ENCODE measurements at regions not wholly inside any gene's neighbourhood (a gene's known extent, or its start where the extent isn't known, plus 50 kb on each side); places are given as distances from the start of the nearest gene placed in this dataset.

DNA sequence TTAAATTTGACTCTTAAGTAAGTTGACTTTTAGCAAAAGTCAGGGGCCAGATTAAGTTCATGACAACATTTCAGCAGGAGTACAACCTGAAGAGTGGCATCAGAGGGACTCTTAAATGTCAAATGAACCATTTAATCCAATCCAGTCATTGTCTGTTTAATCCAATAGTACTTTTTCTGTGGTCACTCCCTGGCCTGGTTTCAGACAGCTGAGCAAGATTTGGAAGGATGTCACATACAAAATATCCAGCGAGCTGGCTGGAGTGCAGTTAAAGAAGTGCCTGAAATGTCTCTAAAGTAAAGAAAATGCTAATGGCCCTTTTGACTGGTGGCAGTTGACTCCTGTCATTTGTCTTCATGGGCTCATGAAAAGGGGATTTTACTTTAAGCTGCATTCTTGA is 1082.1 kb downstream of the AACS start:
- no peak for DNase-seq

DNA sequence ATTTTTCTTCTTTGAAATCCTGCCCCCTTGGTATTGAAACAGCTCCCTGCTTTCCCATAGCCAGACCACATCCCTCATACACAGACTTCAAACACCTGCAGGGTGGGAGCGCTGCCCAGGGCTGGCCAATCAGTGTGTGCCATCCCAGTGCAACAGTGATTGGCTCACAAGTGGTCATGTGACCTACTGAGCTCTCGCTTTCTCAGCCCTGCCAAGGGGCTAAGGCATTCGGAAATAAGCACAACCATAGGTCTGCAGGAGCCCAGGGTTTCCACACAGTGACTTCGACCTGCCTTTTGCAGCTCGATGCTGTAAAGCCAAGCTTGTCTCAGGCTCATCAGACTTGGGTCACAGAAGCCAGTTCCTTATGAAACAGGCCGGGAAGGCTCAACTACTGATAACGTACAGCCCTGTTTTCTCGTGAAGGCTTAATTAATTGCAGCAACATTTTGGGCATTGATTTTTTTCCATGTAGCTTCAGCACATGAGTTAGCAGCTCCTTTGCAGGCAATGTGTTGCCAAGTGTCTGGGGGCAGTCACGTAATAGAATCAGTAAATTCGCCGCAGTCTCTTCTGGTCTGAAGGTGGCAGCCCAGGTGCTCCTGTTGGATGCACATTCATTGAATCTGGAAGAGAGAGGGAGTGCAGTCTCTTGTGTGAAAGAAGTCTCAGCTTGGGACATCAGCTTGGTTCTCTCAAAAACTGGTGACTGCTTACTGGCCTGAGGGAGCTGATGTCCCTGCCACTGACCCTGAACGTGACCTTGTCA is 1091.8 kb downstream of the AACS start:
- DNase-seq: no peak

DNA sequence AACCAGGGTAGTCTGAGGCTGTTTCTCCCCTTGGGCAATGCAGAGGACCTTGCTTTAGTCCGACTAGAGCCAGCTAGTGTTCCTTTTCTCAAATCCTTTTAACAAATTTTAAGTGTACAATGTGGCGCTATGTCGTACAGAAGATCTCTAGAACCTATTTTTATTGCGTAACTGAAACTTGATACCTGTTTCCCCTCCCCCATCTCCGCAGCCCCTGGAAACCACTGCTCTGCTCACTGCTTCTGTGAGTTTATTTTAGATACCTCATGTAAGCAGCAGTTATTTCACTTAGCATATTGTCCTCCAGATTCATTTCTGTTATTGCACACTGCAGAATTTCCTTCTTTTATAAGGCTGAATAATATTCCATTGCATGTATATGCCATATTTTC is 1092.3 kb downstream of the AACS start:
- no peak for DNase-seq

DNA sequence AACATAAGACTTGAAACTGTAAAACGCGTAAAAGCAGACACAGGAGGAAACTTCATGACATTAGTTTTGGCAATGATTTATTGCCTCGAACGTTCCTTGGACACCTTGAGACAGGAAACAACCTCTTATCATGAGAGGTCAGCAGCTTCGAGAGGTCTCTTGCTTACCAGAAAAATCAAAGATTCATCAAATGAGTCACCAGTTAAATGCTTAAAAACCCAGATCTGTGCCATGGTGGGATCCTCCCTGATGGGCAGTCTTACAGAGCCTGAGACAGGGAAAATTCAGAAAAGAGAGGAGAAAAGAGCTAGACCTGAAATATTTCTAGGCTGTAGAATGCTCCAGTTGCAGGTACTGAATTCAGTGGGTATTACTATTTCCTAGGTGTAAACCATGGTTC is 1093.9 kb downstream of the AACS start:
- DNase-seq: no peak

DNA sequence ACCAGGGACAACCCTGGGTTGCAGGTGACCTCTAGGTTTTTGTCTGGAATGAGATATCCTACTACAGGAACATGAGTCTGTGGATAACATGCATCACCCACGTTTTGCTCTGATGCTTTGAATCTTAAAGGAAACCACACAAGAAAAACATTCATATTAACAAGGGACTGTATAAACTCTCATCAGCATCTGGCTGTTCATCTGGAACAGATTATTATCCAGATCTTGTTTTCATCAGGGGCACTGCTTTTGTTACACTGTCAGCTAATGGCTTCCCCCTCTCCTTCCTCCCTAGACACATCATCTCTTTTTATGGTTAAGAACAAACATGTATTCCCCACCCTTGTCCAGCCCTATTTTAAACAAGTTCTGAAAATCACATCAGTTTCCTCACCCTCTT is 1095.7 kb downstream of the AACS start:
- DNase-seq: no peak

DNA sequence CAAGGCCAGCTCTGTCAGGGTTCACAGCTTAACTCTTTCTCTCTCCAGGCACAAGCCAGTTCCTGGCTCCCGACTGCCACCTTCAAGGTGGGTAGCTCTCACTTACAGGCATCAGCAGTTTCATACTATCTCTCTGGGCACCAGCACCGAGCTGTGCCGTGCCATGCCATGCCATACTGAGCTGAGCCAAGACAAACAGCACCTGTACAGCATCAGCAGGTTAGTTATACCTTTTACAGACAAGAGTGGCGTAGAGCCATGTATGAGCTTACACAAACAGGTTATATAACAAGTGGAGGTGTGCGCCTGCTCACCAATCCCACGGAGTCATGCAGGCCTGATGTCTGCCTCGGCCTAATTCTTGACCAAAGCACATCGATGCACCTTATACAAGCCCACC is 1098.7 kb downstream of the AACS start:
- no peak for DNase-seq

DNA sequence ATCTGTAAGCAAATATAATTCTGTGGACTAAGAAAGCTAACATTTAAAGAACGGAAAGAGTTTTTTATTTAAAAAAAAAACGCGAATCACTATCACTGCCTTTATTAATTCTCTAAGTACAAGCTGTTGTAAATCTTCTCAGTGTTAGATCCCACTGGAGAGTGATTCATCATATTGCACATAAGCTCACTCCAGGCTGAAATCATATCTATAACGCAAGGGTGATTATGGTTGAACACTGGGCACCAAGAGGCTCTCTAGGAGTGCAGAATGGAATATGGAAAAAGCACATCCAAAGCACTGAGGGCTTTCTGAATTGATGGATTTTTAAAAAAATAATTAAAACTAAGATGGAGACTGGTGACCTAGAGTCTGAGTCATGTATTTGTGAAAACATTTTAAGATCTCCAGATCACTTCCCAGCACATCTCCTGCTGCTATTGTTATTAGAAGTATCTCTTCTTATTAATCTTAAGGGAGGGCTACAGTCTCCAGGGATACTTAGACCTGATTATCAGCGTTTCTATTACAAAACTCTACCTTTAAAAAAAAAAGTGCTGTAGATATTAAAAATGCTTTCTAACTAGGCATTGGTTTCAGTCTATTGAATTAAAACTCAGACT is 1106.8 kb downstream of the AACS start:
- DNase-seq: no peak

DNA sequence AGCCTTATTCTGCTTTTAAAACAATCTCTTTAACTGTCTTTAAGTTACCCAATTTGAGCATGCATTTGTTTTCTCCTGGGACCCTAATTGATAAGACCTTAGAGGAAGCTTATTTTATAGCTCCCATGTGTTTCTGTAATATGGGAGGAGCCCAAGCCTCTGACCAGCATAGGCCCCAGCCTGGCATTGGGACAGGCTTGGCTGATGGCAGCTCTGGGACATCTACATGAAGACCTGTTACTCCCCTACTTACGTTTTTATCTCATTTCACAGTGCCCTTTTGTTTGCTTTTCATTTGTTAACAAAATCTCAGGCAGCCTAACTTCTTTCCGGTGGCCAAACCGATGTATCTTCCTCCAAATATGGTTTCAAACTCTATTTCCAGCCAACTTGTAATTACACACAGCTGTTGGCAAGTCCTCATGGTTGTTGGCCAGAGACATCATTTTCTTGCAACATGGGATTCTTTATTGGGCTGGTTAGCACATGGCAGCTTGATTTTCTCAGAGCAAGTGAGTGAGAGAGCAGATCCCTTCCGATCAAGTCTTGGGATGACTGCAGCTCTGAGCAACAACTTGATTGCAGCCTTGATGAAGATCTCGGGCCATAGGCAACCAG is 1117.5 kb downstream of the AACS start:
- no peak for DNase-seq

DNA sequence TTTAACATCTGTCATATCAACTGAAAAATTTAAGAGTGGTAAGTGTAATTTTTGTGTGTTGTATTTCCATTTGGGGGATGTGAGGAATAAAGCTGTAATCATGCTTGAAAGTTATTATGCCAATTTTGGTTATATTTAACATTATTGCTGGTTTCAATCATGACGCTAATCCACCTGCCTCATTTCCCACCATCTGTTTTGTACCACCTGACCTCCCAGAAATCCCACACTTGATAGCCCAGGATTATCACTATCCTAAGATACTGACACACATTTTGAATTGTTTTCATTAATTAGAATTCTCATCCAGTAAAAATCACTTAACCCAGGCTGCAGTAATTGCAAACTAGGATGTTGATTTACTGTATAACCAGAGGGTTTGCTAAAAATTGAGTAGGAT is 1119.8 kb downstream of the AACS start:
- no peak for DNase-seq

DNA sequence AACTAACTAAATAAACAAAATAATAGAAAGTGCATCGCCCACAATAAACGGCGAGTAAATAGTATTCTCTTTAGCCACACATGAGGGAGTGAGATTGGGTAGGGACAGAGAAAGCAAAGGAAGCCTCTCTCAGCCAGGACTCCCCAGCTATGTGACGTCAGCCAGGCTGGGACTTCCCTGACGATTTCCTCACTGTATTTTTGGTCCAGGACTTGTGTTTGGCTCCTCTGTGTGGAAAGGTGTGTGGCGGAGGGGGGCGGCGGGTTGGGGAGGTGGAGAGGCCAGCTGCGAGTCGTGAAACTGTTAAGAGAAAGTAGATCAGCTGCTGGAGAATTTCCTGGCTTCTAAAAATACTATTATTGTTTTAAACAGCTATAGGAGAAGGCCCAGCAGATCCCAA is 1124.6 kb downstream of the AACS start:
- DNase-seq: no peak

DNA sequence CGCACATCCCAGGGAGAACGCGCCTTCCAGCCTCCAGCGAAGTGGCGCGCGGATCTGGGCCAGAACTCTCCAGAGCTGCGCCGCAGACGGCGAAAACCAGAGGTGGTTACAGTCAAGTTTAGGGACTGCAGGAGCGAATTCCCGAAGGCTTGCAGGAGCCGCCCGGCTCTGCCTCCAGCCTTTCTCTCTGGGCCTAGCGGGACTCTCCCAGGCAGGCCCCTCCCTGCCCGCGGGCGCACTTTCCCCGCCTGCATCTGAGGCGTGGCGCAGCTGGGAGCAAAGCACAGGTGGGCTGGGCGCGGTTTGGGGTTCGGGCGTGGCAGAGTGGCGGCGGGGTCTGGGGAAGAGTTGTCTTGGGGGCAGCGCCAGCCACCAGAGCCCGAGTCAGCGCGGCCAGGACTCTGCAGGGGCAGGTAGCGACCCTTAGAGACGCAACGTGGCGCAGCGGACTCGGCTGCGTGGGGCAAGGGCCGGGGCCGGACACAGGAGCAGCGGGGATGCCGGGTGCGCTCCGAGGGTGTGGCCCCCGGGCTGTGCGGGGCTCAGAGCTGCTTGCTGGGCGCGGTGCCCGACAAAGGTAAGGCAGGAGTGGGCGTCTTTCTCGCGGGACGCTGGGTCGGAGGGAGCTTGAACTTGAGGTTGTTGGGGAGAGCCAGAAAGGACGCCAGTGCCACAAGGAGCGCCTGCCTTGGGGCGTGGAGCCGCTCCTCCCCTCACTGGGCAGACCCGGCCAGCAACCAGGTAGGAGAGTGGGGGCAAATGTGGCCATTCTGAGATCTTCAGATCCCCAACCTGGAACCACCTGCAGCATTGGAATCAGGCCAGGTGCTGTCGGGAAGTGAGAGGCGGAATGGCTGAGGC is 1126.0 kb downstream of the AACS start:
- DNase-seq: no peak

DNA sequence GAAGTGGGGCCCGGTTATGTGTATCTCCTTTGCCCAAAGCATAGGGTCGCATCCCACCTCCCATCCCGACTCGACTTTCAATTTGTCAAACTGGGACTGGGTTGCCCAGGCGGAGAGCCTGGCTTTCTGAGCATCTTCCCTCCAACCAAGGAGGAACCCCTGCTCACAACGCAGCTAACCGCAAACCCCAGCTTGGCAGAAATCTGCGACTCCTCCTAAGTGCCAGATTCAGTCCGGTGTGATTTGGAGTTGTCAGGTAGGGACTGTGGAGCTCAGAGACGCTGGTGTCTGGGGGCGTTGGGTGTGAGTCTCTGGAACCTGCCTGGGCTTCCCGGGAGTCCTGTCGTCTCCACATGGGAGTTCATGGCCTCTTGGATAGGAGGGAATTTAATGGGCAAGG is 1126.7 kb downstream of the AACS start:
- DNase-seq: no peak

DNA sequence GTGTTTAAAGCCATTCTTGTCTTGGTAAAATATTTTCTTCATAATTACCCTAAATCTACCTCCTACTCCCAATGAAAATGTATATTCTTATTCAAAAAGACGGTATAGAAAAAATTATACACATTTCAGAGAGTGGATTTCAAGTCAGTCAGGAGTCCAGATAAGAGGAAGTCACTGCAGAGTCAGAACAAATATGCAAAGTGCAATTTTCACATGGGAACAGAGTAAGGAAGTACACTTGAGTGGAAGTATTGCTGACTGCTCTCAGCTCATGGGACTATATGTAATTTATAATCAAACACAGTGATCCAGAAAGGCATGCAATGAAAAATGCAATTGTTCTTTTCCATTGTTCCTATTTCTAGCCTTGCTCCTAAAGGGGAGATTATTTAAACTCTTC is 1128.0 kb downstream of the AACS start:
- DNase-seq: no peak

DNA sequence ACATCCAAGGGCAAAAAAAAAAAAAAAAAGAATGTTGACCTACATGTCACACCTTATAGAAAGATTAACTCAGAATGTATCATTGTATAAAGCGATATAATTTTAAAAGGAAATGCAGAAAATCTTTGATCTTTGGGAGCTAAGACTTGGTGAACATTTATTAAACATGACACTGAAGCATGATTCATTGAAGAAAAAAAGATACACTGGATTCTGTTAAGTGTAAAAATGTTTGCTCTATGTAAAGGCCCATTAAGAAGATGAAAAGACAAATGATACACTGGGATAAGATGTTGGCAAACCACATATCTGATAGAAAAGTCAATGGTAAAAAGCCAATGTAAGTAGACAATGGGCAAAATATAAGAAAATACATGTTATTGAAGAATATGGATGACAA is 1131.0 kb downstream of the AACS start:
- no peak for DNase-seq

DNA sequence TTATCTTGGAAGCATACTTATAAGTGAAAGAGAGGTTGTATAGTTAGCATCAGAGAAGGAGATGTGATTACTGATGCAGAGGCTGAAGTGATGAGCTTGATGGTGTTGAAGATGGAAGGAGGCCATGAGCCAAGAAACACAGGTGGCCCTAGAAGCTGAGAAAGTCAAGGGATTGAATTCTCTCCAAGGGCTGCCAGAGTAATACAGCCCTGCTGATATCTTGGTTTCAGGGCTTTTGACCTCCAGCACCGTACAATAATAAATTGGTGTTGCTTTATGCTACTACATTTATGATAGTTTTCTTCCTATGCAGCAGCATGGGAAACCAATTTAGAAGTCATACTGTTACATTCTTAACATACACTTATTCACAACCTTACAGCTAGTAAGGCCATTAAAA is 1133.3 kb downstream of the AACS start:
- no peak for DNase-seq

DNA sequence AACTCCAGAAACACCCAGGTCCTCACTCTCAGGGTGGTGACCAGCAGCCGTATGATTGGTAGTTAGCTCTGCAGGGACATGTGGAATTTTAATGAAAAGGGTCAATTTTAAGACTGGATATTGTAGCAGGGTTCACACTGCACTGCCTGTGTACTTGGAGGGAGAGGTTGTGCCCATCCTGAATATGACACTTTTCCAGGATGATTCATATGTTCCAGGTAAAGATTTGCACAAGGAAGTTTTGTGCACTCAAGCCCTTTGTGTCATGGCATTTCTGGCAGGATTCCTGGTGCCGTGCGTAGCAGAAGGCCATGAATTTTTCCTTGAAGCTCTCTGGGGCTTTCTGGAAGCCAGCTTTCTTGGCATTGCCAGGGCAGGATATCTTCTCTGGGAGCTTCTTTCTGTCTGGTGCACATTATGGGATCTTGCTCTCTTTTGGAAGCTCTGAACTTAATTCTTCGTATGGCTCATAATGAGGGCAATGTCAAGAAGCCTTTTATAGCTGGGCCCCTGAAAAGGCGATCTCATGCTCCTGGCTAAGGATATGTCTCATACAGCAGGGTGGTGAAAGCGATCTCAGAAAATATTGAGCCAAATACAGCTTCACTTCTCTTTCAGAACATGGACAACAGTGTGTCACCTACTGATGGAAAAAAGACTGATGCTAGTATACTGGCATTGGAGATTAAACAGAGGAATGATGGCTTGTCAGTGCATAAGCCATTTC is 1133.9 kb downstream of the AACS start:
- no peak for DNase-seq

DNA sequence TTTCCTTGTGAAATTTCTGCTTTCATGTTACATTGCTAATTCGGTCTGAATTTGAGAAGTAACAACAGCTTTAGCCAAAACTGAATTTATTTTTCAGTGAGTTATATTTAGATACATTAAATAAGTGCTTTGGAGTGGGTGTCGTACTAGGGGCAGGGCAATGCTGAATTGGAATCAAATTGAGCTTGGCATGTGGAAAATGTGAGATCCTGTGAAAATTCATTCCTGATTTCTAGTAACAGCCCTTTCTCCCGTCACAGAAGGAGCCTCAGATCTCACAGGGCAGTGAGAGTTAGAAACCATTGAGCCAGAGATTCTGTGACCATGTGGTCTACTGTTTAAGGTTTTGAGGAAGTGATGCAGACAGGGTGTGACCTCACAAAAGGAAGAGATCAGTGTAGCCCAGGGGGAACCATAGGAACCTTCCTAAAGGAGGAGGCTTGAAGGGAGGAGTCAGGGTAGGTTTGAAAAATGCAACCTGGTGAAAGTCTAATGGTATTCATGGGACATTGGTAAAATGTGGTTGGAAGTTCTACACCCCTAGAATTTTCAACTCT is 1136.8 kb downstream of the AACS start:
- no peak for DNase-seq

DNA sequence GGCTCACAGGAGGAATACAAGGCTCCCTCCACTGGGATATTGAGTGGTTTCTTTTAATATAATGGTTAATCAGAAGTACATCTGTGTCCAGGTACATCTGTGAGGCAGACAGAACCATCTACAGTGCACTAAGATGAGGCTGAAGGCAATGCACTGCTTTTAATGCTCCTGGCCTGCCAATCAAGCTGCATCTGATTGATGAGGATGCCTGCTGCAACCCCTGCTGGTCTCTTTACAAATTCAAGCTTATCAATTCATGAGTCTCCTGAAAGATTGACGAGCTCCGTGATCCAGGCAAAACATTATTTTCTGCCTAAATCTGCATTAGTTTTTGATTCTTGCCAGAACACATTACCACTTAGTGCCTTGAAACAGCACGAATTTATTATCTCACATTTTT is 1139.1 kb downstream of the AACS start:
- no peak for DNase-seq

DNA sequence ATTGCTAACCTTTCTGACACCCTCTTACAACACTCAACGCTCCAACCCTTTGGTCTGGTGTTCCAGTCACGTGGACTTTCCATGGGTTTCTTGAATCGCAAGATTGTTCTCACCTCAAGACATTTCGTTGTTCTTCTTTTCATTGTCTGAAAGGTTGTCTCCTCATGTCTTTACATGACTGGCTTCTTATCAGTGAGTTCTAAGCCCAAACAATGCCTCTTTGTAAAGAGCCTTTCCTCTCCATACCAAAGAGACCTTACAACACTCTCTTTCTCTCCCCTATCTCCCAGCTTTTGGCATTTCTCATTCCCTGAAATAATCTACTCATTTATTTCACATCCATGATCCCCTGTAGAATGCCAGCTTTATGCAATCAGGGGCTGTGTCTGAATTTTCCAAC is 1144.8 kb downstream of the AACS start:
- no peak for DNase-seq

DNA sequence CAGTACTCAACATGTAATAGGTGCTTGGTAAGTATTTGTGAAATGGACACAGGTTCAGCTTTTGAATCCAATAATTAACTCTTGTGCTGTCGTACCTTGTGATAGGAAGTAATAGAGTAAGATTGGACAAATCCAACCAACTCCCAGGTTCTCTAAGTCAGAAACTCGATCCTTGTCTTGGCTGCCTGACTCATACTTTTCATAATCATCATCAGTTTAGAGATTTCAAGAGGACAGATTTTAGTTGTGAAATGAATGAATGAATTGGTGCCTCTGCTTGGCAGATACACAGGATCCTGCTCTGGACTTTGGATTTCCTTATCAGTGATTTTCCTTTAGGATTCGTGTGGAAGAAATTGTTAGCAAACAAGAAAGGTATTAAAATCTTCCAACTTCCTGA is 1145.2 kb downstream of the AACS start:
- no peak for DNase-seq

DNA sequence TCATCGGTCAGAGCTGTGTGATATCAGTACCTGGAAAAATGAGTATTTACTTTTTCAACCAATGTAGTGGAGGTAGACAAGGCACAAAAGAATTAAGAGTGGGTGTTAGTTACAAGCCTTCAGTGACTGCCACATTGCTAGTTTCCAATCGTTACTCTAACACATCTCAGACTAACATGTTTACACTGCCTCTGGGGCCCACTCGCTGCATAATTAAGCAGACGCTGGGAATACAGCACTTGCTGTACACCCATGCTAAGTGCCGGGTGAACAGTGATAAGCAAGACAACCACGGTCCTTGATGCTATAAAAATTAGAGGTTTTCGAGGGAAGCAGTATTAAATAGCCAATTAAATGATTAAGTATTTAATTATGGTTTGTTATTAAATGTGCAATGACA is 1147.6 kb downstream of the AACS start:
- DNase-seq: no peak

DNA sequence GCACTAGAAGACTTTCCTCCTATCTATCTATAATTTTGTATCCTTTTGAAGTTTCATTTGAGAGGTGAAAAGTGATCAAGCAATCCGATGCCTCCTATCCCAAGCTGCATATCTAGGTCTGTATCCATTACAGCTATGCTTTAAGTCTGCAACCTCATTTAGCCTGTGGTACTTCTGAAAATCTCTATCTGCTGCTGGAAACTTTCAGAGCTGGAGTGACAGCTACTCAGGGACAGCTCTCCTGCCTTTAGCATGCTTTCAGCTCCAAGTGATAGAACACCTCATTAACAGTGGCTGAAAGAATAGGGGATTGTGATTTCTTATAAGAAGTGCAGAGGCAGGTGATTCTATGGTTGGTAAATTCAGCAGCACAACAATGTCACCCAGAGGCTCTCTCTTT is 1153.5 kb downstream of the AACS start:
- DNase-seq: no peak

DNA sequence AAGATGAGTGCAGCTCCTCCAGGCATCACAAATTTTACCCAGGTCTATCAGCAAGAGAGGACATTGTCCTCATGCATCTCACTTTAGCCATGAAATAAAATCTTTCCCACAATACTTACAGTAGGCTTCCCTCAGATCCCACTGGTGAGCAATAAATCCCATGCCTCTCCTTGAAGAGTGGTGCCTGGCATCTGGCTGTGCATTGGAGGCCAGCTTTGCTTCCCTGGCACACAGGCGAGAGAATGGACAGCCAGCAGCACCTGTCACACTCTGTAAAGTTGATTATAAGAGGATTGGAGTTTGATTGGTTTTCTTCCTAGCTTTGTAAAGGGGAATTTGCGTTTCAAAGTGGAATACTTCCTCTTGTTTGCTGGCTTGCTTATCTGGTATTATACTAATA is 1153.9 kb downstream of the AACS start:
- DNase-seq: no peak

Measured in NCI-H1694 (cell line).